Spinal cord (tissue), 10 donors: ENCODE measurements at regions not wholly inside any gene's neighbourhood (a gene's known extent, or its start where the extent isn't known, plus 50 kb on each side); places are given as distances from the start of the nearest gene placed in this dataset. TPM values are rescaled to one million over a fixed set of nuclear protein-coding genes. Genes with fewer than 3 reads are reported as not detected.

ENCODE experiments used
- DNase-seq, 6 donors: peaks; one replicate each; pipeline versions ENCODE4 v3.0.0 to v3.0.0-alpha.2; 2013 to 2015; ENCODE audit warnings: low spot score in 6 of 6, low read depth in 4 of 6
- H3K27ac ChIP-seq: one replicate; pipeline ENCODE4 v1.5.1; 2013; ENCODE audit warnings: low read depth, low read length, control low read depth
- H3K27me3 ChIP-seq: one replicate; pipeline ENCODE4 v1.6.1; 2013; ENCODE audit warnings: low read length; ENCODE audit not compliant: control insufficient read depth, insufficient read depth
- H3K36me3 ChIP-seq: one replicate; pipeline ENCODE4 v1.6.1; 2013; ENCODE audit warnings: low read length; ENCODE audit not compliant: control insufficient read depth, insufficient read depth
- H3K4me1 ChIP-seq: one replicate; pipeline ENCODE4 v1.6.1; 2013; ENCODE audit warnings: low read length; ENCODE audit not compliant: control insufficient read depth, insufficient read depth
- H3K4me3 ChIP-seq: one replicate; pipeline ENCODE4 v1.5.1; 2013; ENCODE audit warnings: low read depth, low read length, control low read depth
- H3K9me3 ChIP-seq: one replicate; pipeline ENCODE4 v1.6.1; 2013; ENCODE audit warnings: low read length; ENCODE audit not compliant: control insufficient read depth, insufficient read depth
- WGBS: methylation state at CpG from one replicate; pipeline ENCODE4 v1.1.5; 2013; ENCODE audit warnings: missing lambda C conversion rate; ENCODE audit not compliant: insufficient coverage; 5-methylcytosine and 5-hydroxymethylcytosine counted together
- small RNA-seq: library from RNA; depleted of rRNA; stranded (forward); fragments of <200 nt; gene quantifications from one replicate; pipeline ENCODE3, GENCODE V24; 2014; ENCODE audit warnings: low replicate concordance
- donor health status: healthy.

GRCh38 chr1:57475366-57475765 is 51.5 kb upstream of the DAB1 start:
- Histone ChIP-seq H3K4me3 (no peak overlapping the region), H3K27me3 (no peaks in the 10 kb centered on the region), H3K9me3 (no peaks in the 10 kb centered on the region), H3K27ac (no peak overlapping the region), H3K36me3 (no peaks in the 10 kb centered on the region), H3K4me1 (no peaks in the 10 kb centered on the region)
- 100% methylated on average over 3 of the region's 5 CpGs for WGBS
- DNase-seq: no peak

- Histone ChIP-seq H3K4me1 (no peaks in the 10 kb centered on the region), H3K9me3 (no peaks in the 10 kb centered on the region), H3K27me3 (no peaks in the 10 kb centered on the region), H3K4me3 (no peak overlapping the region), H3K27ac (peak overlapping the region; percentile 67), H3K36me3 (no peaks in the 10 kb centered on the region)
- no CpG with 5 or more reads among the region's 4 CpGs for WGBS
- no peak for DNase-seq
These were observed 50.4 kb upstream of the DAB1 start for GRCh38 chr1:57474137-57474750.

Small RNAs in the stretch of these regions (small RNA-seq; reads per million reads assigned to genes)
- gene AL445193.1: not detected
